ENCODE measurements at regions not wholly inside any gene's neighbourhood (a gene's known extent, or its start where the extent isn't known, plus 50 kb on each side); places are given as distances from the start of the nearest gene placed in this dataset.

- no peak overlapping the region for H3K4me3 ChIP-seq (ENCODE audit: low read depth in 1 of 2, low read length in 1 of 2)
- no peaks in the 10 kb centered on the region for H3K36me3 ChIP-seq
- H3K9me3 ChIP-seq: no peaks in the 10 kb centered on the region
- H3K4me1 ChIP-seq (ENCODE audit: control insufficient read depth in 1 of 2, insufficient read depth in 1 of 2, low read depth in 1 of 2, low read length in 1 of 2): no peaks in the 10 kb centered on the region
- no peaks in the 10 kb centered on the region for H3K27me3 ChIP-seq
- no peak for TF ChIP-seq CTCF (IDR thresholded peaks at IDR 0.05)
- no peak overlapping the region for H3K27ac ChIP-seq
Measured at GRCh38 chr4:66571145-66571695, 900.9 kb upstream of the EPHA5 start.

GRCh38 chr4:66569228-66569627, 898.9 kb upstream of the EPHA5 start:
- H3K36me3 ChIP-seq: no peaks in the 10 kb centered on the region
- H3K4me1 ChIP-seq (ENCODE audit: control insufficient read depth in 1 of 2, insufficient read depth in 1 of 2, low read depth in 1 of 2, low read length in 1 of 2): no peaks in the 10 kb centered on the region
- H3K4me3 ChIP-seq (ENCODE audit: low read depth in 1 of 2, low read length in 1 of 2): no peak overlapping the region
- no peak for TF ChIP-seq CTCF (IDR thresholded peaks at IDR 0.05)
- no peaks in the 10 kb centered on the region for H3K9me3 ChIP-seq
- no peak overlapping the region for H3K27ac ChIP-seq
- no peaks in the 10 kb centered on the region for H3K27me3 ChIP-seq

GRCh38 chr4:66568431-66568830, 898.1 kb upstream of the EPHA5 start:
- no peaks in the 10 kb centered on the region for H3K4me1 ChIP-seq (ENCODE audit: control insufficient read depth in 1 of 2, insufficient read depth in 1 of 2, low read depth in 1 of 2, low read length in 1 of 2)
- no peak overlapping the region for H3K27ac ChIP-seq
- no peaks in the 10 kb centered on the region for H3K36me3 ChIP-seq
- no peak for TF ChIP-seq CTCF (IDR thresholded peaks at IDR 0.05)
- H3K27me3 ChIP-seq: no peaks in the 10 kb centered on the region
- H3K9me3 ChIP-seq: no peaks in the 10 kb centered on the region
- no peak overlapping the region for H3K4me3 ChIP-seq (ENCODE audit: low read depth in 1 of 2, low read length in 1 of 2)

- Histone ChIP-seq H3K27me3 (no peaks in the 10 kb centered on the region), H3K4me3 (ENCODE audit: low read depth in 1 of 2, low read length in 1 of 2) (no peak overlapping the region), H3K9me3 (no peaks in the 10 kb centered on the region), H3K36me3 (no peaks in the 10 kb centered on the region), H3K4me1 (ENCODE audit: control insufficient read depth in 1 of 2, insufficient read depth in 1 of 2, low read depth in 1 of 2, low read length in 1 of 2) (no peaks in the 10 kb centered on the region), H3K27ac (no peak overlapping the region)
- no peak for TF ChIP-seq CTCF (IDR thresholded peaks at IDR 0.05)
Measured at GRCh38 chr4:66568001-66568400, 897.7 kb upstream of the EPHA5 start.

GRCh38 chr4:66567551-66567950, 897.3 kb upstream of the EPHA5 start:
- no peak overlapping the region for H3K27ac ChIP-seq
- TF ChIP-seq CTCF (IDR thresholded peaks at IDR 0.05): no peak

GRCh38 chr4:66565801-66566200, 895.5 kb upstream of the EPHA5 start:
- H3K4me3 ChIP-seq (ENCODE audit: low read depth in 1 of 2, low read length in 1 of 2): no peak overlapping the region
- no peaks in the 10 kb centered on the region for H3K4me1 ChIP-seq (ENCODE audit: control insufficient read depth in 1 of 2, insufficient read depth in 1 of 2, low read depth in 1 of 2, low read length in 1 of 2)
- no peak overlapping the region for H3K27ac ChIP-seq
- H3K9me3 ChIP-seq: no peaks in the 10 kb centered on the region
- H3K27me3 ChIP-seq: no peaks in the 10 kb centered on the region
- H3K36me3 ChIP-seq: no peaks in the 10 kb centered on the region
- no peak for TF ChIP-seq CTCF (IDR thresholded peaks at IDR 0.05)

More at GRCh38 chr4:66567551-66567950, 897.3 kb upstream of the EPHA5 start:
- Histone ChIP-seq H3K4me3 (ENCODE audit: low read depth in 1 of 2, low read length in 1 of 2) (no peak overlapping the region), H3K27me3 (no peaks in the 10 kb centered on the region), H3K4me1 (ENCODE audit: control insufficient read depth in 1 of 2, insufficient read depth in 1 of 2, low read depth in 1 of 2, low read length in 1 of 2) (no peaks in the 10 kb centered on the region), H3K9me3 (no peaks in the 10 kb centered on the region), H3K36me3 (no peaks in the 10 kb centered on the region)
